ENCODE measurements at regions not wholly inside any gene's neighbourhood (a gene's known extent, or its start where the extent isn't known, plus 50 kb on each side); places are given as distances from the start of the nearest gene placed in this dataset.

DNA sequence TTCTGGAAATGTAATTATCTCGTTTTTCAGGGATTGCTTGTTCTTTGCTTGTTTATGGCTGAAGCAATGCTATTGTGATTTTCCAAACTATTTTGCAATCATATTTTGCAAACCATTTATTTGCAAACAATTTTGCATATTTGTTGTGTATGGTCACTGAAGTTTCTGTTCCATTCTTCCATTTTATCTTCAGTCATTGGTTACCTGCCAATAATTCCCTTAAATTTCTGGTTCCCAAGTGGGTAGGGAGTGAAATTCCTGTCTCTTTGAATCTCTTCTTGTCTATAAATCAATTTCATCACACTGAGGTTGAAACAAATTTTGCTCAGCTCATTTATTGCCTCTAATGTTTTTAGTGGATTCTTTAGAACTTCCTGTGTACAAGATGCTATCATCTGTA lies 401.7 kb upstream of the VWC2 start:
- DNase-seq (ENCODE audit: low spot score) = no peak

DNA sequence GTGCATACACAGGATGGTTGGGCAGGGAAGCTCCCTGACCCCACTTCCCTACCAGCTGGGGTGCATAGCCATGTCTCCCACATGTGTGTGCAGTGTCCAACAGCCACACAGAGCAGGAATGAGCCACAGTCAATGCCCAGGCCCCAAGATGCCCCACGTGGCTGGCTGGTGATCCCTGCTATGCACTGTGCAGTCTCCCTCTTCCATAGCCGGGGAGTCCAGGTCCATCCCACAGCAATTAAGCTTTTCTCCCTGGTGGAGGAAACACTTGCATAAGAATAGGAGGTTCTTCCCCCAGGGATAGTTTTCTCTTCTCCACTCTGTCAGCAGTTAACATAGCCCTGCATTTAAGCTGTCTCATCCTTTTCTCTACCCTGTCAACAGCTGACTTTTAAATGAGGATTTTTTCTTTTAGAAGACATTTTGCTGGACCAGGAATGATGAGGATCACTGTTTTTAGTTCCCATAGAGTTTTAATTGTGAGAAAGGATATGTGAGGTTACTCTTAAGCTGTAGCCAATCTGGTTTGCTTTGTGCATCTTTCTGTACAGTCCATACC lies 396.5 kb upstream of the VWC2 start:
- no peak for DNase-seq (ENCODE audit: low spot score)

DNA sequence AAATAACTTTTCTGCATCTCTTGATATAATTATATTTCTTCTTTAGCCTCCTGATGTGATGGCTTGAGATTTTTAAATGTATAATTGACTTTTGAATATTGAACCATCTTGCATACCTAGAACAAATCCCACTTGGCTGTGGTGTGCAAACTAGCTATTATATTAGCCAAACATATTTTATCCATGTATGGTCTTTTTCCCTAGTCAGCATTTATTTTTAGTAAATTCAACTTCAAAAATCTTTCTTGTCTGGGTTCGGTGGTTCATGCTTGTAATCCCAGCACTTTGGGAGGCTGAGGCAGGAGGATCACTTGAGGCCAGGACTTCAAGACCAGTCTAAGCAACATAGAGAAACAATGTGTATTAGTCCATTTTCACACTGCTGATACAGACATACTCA lies 386.6 kb upstream of the VWC2 start:
- DNase-seq (ENCODE audit: low spot score) = no peak

DNA sequence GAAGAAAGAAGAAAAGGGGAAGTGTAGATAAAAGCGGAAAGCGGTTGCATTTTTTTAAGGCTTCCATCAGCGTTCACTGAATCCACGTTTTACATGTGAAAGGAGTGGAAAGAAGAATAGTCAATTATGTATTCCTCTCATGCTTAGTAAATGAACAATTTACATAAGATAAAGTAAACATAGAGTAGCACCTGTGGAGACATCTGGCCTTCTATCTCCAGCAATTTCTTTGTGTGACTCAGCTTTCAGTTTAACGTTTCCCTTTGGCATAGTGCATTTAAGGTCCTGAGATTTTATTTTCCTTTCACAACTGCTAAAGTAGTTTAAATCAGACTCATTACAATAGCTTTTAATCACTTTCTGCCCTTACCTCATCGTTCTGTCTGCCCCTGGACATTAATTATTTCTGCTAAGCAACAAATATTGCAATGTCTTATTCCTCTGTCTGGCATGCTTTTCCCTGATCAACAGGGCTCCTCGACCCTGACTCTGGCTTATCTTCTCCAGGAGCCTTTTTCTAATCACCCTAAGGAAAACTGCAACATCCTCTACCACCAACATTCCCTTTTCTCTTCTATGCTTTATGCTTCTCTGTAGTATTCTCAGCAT lies 383.5 kb upstream of the VWC2 start:
- no peak for DNase-seq (ENCODE audit: low spot score)

DNA sequence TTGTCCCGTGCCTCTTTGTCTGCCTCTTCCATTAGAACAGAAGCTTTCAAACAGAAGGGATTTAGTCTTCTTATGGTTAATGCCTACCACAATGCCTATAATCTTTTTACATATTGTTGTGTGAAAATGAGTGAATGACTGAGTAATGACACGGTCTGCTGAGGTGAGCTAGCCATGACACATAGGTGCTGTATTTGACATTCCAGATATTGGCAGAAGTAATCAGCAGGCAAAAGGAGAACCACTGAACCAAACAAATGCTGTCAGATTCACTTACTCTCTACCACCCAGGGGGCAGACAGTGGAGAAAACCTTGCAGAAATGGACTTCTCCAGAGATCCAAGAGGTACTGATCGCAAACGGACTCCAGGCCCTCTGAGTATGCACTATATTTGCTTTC lies 377.2 kb upstream of the VWC2 start:
- DNase-seq (ENCODE audit: low spot score) = no peak

DNA sequence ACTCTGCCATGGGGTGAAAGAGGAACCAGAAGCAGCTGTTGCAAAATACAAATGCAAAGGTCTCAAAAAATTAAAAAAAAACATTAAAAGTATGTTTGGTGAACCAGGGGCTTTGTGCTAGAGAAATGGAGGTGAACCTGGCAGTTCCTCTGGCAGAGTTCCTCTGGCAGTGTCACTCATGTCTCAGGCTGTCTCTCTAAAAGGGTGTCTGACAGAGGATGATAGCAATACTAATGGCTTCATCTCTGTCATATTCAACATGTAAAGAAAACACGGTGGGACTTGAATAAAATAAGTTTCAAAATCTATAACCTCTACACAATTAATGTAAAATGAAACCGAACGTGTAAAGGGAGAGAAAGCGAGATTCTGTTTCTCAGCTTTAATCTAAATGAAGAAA lies 375.7 kb upstream of the VWC2 start:
- no peak for DNase-seq (ENCODE audit: low spot score)

DNA sequence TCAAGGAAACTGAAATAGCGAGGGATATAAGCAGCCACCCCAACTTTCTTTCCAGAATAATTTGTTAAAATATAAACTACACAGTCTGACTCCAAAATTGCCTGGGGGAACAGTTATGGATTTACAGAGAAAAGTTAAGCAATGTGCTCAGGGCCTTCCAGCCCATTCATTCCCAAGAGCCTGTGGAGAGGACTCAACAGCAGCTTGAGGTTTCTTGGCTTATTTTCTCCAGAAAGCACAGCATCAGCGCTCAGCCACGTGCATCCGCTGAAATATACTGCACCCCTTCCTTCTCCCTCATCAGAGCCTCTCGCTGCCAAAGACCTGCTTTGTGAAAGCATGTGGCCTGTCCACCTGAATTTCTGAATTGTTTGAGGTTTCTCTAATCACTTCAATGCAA lies 375.2 kb upstream of the VWC2 start:
- no peak for DNase-seq (ENCODE audit: low spot score)

DNA sequence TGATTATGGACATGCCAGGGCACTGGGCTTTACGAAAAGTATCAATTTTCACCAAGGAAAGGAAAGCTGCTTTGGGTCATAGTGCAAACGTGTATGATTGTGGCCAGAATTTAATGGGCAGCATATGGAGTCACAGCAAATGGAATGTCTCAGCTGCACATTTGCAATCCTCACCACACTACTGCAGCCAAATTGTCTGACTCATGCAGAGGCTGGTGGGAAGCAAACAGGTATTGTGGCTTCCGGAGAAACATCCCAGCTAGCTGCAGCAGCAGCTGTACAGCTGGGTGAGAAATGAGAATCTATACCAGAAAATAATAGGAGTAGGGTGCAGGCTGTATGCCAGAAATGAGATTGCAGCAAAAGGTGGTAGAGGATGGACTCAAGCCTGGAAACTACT lies 374.7 kb upstream of the VWC2 start:
- peak; percentile 12 for DNase-seq (ENCODE audit: low spot score)

DNA sequence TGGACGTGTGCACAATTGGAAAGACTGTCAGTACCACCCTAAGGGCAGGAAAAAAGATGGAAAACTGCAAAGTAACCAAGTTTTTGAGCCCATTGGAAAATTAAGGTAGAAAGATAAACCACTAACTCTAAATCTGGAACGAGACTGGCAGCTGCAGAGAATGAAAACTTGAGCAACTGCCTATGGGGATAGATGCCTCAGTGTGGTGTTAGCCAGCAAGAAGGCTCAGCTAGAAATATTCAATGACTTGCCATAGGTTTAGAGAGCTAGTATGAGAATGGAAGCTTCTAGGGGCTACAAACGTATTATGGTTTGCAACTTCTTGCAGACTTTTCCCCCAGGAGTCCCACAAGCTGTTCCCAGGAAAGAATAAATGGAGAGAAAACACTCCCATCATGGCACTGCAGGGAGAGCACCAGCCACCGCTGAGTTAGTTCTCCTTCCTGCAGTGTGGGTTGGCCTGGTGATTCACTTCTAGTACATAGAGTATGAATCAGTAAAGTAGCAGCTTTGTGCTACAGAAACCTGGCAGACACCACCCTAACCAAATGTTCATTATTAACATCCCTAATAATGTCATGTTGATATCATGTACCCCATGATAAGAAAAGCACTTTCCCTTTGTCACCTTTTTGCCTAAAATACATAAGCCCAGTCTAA lies 372.4 kb upstream of the VWC2 start:
- DNase-seq (ENCODE audit: low spot score) = no peak

DNA sequence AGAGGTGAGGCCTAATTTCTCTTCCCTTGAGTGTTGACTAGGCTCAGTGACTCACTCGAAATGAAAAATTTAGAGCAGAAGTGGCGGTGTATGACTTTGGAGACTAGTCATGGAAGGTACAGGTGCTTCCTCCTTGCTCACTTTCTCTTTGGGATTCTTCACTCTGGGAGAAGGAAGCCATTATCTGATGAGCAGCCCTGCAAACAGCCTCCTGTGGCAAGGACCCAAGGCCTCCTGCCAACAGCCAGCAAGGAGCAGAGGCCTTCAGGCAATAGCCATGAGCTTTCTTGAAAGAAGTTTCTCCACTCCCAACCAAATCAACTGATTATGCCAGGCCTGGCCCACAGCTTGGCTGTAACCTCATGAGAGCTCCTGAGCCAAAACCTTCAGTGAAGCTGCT lies 369.6 kb upstream of the VWC2 start:
- DNase-seq (ENCODE audit: low spot score) = no peak

DNA sequence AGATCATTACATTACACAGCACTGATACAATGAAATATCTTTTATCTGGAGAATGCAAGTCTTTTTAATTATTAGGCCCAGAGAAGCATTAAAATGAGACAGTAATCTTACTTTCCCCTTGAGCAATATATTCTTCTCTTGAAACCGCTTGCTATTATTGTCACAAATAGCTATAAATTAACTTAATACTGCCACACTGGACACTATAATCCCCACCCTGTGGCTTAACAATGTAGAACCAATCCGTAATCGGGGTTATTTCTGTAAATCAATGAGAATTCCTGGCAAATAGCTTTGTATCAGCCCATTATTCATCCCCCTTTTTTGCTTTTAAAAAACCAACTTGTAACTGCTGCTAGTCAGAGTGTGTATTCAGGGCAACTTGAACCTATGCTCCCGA lies 366.2 kb upstream of the VWC2 start:
- DNase-seq (ENCODE audit: low spot score) = no peak

DNA sequence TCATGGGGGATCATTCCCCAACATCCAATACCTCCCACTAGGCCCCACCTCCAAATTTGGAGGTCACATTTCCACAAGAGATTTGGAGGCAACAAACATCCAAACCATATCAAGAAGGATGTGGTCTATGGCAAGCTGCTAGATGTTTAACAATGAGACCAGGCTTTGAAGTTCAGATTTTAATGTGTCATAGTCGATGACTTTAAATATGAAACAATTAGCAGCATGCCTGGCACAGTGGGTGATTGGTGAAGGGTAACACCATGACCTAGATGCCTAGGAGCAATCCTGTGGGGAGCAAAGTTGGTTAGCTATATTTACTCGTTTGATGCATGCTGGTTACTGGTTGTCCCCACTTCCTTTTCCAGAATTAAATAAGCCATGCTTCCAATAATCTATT lies 356.4 kb upstream of the VWC2 start:
- no peak for DNase-seq (ENCODE audit: low spot score)

DNA sequence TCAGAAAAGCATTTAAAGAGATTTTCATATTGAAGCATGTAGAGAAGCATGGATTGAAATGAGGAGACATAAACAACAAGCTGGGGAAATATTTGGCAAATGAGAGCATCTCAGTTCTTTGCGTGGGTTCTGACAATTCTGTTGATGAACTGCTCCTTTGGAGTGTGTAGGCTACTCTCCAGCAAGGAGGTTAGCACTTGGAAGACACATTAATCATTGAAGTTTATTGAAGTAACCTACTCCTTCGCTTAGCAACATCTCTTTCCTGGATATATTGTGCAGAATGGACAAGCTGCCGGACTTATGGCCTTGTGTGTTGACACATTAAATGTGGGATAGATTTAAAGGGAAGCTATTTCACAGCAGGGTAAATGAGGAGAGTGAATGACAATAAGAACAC lies 354.5 kb upstream of the VWC2 start:
- DNase-seq (ENCODE audit: low spot score) = no peak

DNA sequence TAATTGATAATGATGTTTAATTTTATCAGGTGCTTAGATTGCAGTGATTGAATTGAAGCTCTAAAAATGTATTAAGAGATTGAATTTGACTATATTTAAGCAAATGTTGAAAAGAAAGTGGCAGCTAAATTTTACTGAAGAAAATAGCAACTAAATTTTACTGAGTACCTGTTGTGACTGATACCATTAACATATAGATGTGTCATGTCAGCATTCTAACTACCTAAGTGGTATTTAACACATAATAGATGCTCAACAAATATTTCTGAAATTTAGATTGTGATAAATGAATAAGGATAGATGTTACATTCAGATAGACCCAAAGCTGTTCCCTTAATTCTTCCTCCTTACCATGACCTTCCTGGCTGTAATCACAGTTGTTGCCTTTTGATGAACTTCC lies 350.9 kb upstream of the VWC2 start:
- no peak for DNase-seq (ENCODE audit: low spot score)

DNA sequence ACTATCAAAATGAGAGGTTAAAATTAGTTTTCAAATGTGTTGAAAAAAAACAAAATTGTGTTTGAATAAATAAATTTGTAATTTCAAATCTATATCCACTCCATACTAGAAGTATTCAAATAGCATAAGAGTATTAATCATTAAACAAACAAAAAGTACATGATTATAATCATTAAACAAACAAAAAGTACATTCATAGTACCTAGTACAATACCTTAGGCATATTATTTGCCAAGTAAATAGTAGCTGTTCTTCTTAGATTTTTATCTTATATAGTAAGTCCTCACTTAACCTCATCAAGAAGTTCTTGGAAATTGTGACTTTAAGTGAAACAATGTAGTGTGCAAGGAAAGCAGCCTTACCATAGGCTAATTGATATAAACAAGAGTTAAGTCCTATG lies 349.3 kb upstream of the VWC2 start:
- no peak for DNase-seq (ENCODE audit: low spot score)

DNA sequence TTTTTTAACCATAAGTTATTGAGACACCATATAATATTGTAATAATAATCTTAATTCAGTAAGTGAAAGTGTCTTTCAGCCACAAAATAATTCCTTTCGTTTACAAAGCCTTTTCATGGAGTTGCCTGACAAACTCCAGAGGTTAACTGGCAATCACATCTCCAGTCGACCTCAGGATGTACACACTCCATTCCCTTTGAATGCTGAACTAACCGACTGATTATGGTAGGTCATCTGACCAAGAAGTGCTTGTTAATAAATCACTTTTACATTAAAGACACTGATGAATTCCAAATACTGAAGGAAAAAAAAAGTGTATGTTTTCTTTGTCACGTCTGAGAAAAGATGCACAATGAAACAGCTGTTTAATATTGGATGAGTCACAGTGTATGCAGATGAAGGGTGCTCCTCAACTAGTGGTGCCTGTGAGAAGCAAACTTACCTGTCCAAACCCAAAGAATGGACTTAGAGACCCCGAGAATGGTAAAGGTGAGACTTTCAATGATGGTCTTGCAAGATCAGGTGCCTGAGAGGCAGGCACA lies 348.1 kb upstream of the VWC2 start:
- no peak for DNase-seq (ENCODE audit: low spot score)

DNA sequence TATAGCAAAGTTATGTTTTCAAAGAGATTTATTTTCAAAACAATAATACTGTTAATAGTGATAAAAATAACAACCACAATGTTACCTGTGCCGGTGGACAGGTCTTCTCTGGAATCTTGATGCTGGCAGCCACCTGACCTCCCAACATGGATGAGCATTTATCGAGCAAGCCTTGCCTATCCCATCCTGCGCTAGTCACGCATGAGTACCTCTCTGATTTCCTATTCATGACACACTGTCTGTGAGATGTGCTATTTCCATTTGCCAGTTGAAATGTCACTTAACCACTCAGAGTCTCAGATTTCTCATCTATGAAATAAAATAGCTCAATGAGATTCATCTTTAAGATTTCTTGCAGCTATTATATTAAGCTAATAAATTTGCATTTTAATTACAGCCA lies 341.2 kb upstream of the VWC2 start:
- DNase-seq (ENCODE audit: low spot score) = no peak

DNA sequence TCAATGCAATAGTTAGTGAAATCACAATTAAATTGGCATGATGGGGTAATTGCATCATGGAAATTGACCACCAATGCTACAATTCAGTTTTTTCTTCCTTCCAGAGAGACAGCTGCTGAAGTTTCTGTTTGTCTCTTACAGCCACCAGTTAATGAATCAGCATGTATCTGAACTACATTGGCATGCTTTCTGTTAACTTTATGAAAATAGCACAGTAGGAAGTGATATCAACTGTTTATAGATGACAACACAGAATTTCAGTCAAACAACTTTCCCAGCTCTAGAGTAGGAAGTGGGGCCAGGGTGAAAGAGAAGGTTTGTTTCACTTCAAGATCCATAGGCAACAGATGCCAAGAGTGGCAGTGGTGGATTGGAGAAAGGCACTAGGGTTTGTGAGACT lies 339.6 kb upstream of the VWC2 start:
- no peak for DNase-seq (ENCODE audit: low spot score)

DNA sequence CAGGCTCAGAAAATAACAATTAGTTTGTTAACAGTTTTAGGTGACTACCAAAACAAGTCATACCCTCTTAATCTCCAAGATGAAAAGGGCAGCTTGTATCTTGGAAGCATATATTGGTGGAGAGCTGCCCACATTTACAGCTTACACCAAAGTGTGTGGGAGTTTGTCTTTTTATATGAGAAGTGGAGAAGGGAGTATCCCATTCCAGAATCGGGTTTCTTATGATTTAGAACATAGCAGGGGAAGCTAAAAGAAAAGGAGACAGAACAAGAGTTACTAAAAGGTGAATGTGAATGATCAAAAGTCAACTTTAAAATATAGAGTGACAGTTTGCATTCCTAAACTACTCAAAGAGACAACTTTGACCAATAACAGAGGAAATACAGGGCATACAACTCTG lies 338.6 kb upstream of the VWC2 start:
- DNase-seq (ENCODE audit: low spot score) = no peak

DNA sequence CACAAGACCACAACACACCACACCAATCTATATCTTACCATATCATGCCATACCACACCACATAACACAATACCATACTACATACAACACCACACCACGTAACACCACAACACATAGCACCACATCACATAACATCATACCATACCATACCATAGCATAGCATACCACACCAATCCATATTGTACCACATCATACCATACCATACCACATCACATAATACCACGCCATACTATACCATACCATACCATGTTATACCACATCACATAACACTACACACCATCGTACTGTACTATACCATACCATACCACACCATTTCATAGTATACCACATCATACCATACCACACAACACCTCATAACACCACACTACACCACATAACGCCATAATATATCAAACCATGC lies 335.2 kb upstream of the VWC2 start:
- no peak for DNase-seq (ENCODE audit: low spot score)

DNA sequence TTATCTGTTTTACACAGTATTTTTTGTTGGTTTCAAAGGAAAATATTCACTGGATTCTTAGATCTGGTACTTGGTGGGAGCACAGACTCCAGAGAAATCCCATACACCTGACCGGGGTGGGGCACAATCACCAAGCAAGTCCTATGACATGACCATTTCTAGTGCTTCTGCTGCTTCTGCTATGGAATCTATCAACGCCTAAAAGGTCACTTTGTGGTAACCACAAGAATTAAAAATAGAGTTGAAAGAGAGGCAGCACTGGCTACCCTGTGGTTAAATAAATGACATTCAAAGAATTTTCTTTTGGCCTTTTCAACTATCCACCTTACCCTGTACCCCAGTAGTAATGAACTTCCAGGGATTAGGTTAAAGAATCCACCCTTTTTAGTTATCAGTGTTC lies 329.9 kb upstream of the VWC2 start:
- no peak for DNase-seq (ENCODE audit: low spot score)

DNA sequence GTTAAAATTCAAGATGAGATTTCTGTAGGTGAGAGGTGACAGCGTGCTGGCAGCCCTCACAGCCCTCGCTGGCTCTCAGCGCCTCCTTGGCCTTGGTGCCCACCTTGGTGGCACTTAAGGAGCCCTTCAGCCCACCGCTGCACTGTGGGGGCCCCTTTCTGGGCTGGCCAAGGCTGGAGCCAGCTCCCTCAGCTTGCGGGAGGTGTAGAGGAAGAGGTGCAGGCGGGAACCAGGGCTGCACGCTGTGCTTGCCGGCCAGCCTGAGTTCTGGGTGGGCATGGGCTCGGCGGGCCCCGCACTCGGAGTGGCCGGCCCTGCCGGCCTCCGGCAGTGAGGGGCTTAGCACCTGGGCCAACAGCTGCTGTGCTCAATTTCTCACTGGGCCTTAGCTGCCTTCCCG lies 320.0 kb upstream of the VWC2 start:
- no peak for DNase-seq (ENCODE audit: low spot score)

DNA sequence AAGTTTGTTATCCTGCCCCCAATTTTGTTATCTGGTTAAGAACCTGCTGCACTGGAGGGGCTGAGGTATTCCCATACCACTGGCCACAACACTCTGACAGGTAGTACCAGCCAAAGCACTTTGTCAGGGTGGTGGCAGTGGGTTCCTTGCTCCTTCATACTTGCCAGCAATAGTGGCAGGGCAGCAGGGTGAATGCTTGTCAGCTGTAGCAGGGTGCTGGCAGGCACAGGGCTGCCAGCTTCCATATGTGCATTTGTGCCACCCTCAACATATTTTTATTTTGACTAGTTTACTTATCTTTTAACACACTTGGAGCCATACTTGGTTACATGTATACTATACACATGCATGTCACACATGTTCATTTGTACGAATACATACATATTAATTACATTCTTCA lies 294.0 kb upstream of the VWC2 start:
- no peak for DNase-seq (ENCODE audit: low spot score)
